HL-60 (cell line): ENCODE measurements at regions not wholly inside any gene's neighbourhood (a gene's known extent, or its start where the extent isn't known, plus 50 kb on each side); places are given as distances from the start of the nearest gene placed in this dataset.

ENCODE experiments used
- GABPA ChIP-seq: IDR thresholded peaks from 2 replicates; pipeline ENCODE4 v1.6.1; 2012; ENCODE audit warnings: low read depth
- POLR2AphosphoS5 ChIP-seq: IDR thresholded peaks from 2 replicates; pipeline ENCODE4 v1.6.1; 2012; ENCODE audit warnings: low read depth
- SPI1 ChIP-seq: IDR thresholded peaks from 2 replicates; pipeline ENCODE4 v1.6.1; 2012; ENCODE audit warnings: low read depth, mild to moderate bottlenecking, borderline replicate concordance
- TF ChIP-seq, protein P1 (sequence below): IDR thresholded peaks from one replicate; pipeline ENCODE4 v1.5.1; 2011; ENCODE audit warnings: low read length, control low read depth, inconsistent platforms; ENCODE audit not compliant: insufficient read depth
- TF ChIP-seq, protein P2 (sequence below): IDR thresholded peaks from 2 replicates; pipeline ENCODE4 v1.6.1; 2012; ENCODE audit warnings: low read depth; ENCODE audit not compliant: insufficient replicate concordance

DNA sequence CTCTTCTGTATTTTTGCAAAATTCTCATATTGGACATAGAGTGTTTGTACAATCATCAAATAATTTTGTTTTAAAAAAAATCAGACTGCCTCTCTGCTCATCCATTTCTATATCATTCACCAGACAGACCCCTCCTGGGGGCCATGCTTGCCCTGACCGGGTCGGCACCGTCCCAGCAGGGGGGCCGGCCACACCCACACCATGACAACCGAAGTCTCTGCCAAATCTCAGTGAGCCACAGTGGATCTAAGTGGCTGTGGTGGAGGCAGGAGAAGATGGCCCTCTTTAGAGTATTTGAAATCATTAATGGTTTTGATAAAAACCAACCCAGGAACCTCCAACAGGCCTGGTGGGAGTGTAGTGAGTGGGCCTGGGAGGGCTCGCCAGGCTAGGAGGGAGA is 66.9 kb upstream of the ADRA2C start:
- TF ChIP-seq, protein P1, sequence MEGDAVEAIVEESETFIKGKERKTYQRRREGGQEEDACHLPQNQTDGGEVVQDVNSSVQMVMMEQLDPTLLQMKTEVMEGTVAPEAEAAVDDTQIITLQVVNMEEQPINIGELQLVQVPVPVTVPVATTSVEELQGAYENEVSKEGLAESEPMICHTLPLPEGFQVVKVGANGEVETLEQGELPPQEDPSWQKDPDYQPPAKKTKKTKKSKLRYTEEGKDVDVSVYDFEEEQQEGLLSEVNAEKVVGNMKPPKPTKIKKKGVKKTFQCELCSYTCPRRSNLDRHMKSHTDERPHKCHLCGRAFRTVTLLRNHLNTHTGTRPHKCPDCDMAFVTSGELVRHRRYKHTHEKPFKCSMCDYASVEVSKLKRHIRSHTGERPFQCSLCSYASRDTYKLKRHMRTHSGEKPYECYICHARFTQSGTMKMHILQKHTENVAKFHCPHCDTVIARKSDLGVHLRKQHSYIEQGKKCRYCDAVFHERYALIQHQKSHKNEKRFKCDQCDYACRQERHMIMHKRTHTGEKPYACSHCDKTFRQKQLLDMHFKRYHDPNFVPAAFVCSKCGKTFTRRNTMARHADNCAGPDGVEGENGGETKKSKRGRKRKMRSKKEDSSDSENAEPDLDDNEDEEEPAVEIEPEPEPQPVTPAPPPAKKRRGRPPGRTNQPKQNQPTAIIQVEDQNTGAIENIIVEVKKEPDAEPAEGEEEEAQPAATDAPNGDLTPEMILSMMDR = no peak
- TF ChIP-seq POLR2AphosphoS5 (no peak), GABPA (no peak), SPI1 (no peak)
- TF ChIP-seq, protein P2, sequence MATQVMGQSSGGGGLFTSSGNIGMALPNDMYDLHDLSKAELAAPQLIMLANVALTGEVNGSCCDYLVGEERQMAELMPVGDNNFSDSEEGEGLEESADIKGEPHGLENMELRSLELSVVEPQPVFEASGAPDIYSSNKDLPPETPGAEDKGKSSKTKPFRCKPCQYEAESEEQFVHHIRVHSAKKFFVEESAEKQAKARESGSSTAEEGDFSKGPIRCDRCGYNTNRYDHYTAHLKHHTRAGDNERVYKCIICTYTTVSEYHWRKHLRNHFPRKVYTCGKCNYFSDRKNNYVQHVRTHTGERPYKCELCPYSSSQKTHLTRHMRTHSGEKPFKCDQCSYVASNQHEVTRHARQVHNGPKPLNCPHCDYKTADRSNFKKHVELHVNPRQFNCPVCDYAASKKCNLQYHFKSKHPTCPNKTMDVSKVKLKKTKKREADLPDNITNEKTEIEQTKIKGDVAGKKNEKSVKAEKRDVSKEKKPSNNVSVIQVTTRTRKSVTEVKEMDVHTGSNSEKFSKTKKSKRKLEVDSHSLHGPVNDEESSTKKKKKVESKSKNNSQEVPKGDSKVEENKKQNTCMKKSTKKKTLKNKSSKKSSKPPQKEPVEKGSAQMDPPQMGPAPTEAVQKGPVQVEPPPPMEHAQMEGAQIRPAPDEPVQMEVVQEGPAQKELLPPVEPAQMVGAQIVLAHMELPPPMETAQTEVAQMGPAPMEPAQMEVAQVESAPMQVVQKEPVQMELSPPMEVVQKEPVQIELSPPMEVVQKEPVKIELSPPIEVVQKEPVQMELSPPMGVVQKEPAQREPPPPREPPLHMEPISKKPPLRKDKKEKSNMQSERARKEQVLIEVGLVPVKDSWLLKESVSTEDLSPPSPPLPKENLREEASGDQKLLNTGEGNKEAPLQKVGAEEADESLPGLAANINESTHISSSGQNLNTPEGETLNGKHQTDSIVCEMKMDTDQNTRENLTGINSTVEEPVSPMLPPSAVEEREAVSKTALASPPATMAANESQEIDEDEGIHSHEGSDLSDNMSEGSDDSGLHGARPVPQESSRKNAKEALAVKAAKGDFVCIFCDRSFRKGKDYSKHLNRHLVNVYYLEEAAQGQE = no peak
